ENCODE measurements at regions not wholly inside any gene's neighbourhood (a gene's known extent, or its start where the extent isn't known, plus 50 kb on each side); places are given as distances from the start of the nearest gene placed in this dataset.

GRCh38 chr4:176545872-176546271, 226.1 kb downstream of the SPCS3 start:
- Histone ChIP-seq H3K36me3 (ENCODE audit: control insufficient read depth in 1 of 2, insufficient read depth in 2 of 2, low read length in 2 of 2) (no peaks in the 10 kb centered on the region), H3K27ac (ENCODE audit: low read depth, low read length) (no peak overlapping the region)
- POLR2A ChIA-PET, result no interaction called here

More at GRCh38 chr4:176545872-176546271, 226.1 kb downstream of the SPCS3 start:
- ChIA-PET CTCF (no interaction called here), RAD21 (ENCODE audit: low non-redundant PET in 1 of 2, low total read pairs in 2 of 2, uncharacterized antibody in 2 of 2, unreplicated experiment in 2 of 2) (no interaction called here)
- no peaks in the 10 kb centered on the region for H3K4me1 ChIP-seq (ENCODE audit: control insufficient read depth in 1 of 2, insufficient read depth in 2 of 2, low read length in 2 of 2)
- H3K79me2 ChIP-seq (ENCODE audit: insufficient read depth, low read length), result no peaks in the 10 kb centered on the region
- BruUV-seq (replicated peaks), result no TSS peak
- intact Hi-C loops (cut with micrococcal nuclease), result no loop called here
- DNase-seq (ENCODE audit: low read depth, low spot score) (no peak), ATAC-seq (no peak)
- H3K9me3 ChIP-seq (ENCODE audit: control insufficient read depth in 1 of 2, insufficient read depth in 1 of 2, low read depth in 1 of 2, low read length in 2 of 2), result no peaks in the 10 kb centered on the region
- H3K4me3 ChIP-seq (replicated peaks in 1 of 2; ENCODE audit: low read depth in 1 of 2, low read length in 2 of 2), result no peak overlapping the region
- H3K9ac ChIP-seq (ENCODE audit: low read length), result no peak overlapping the region
- H2AFZ ChIP-seq (ENCODE audit: low read depth, low read length, poor library complexity, severe bottlenecking), result no peak overlapping the region
- no peak overlapping the region for H3K4me2 ChIP-seq (ENCODE audit: low read length)
- H3K27me3 ChIP-seq (ENCODE audit: insufficient read depth, low read length), result no peaks in the 10 kb centered on the region
- no peak for TF ChIP-seq EZH2 (IDR thresholded peaks at IDR 0.05)
- TF ChIP-seq CEBPB (IDR thresholded peaks at IDR 0.05; ENCODE audit: low read depth), result no peak
- TF ChIP-seq ELF1 (IDR thresholded peaks at IDR 0.05; ENCODE audit: borderline replicate concordance, low read depth), result no peak
- no peak for TF ChIP-seq REST (IDR thresholded peaks at IDR 0.05; ENCODE audit: low read depth)
- no peak for TF ChIP-seq SIN3A (IDR thresholded peaks at IDR 0.05; ENCODE audit: low read depth)
- no peak for TF ChIP-seq RAD21 (IDR thresholded peaks at IDR 0.05; ENCODE audit: low read depth)
- TF ChIP-seq YY1 (IDR thresholded peaks at IDR 0.05; ENCODE audit: extremely low read depth, insufficient replicate concordance, low read depth, low read length), result no peak
- no peak for TF ChIP-seq JUND (IDR thresholded peaks at IDR 0.05)
- no peak for TF ChIP-seq ZBTB33 (IDR thresholded peaks at IDR 0.05; ENCODE audit: extremely low read depth, insufficient replicate concordance, low read length)
- no peak for TF ChIP-seq POLR2A (IDR thresholded peaks at IDR 0.05; ENCODE audit: borderline replicate concordance, extremely low read depth, insufficient read depth, insufficient read length)
- no peak for TF ChIP-seq SP1 (IDR thresholded peaks at IDR 0.05; ENCODE audit: low read depth)
- no peak for TF ChIP-seq POLR2AphosphoS5 (IDR thresholded peaks at IDR 0.05; ENCODE audit: low read depth, low read length)
- no peak for TF ChIP-seq EGR1 (IDR thresholded peaks at IDR 0.05; ENCODE audit: low read depth)
- TF ChIP-seq TCF7L2 (IDR thresholded peaks at IDR 0.05; ENCODE audit: borderline replicate concordance, extremely low read depth, insufficient read depth, insufficient read length), result no peak
- H4K20me1 ChIP-seq (ENCODE audit: insufficient read depth), result no peaks in the 10 kb centered on the region; the same call in 1 of the 2 replicates
- H3K9me2 ChIP-seq (ENCODE audit: insufficient read depth), result no peaks in the 10 kb centered on the region
